Fibroblast of the aortic adventitia (primary cell): ENCODE measurements at regions not wholly inside any gene's neighbourhood (a gene's known extent, or its start where the extent isn't known, plus 50 kb on each side); places are given as distances from the start of the nearest gene placed in this dataset.

Experiments used
- DNase-seq: peaks from one replicate; pipeline ENCODE4 v3.0.0-alpha.2; 2010; ENCODE audit warnings: low read depth
- H3K4me3 ChIP-seq: 2 replicates; pipeline ENCODE4 v1.5.1; 2011; ENCODE audit warnings: low read depth, mild to moderate bottlenecking, control low read depth, low read length, moderate library complexity
- CTCF ChIP-seq: IDR thresholded peaks from 2 replicates; pipeline ENCODE4 v1.5.1; 2011; ENCODE audit warnings: mild to moderate bottlenecking, low read length, control low read depth, inconsistent platforms; ENCODE audit not compliant: insufficient read depth

GRCh38 chr16:35506018-35506897, 2046.8 kb downstream of the TP53TG3F start:
- TF ChIP-seq CTCF, result no peak
- no peak for DNase-seq
- H3K4me3 ChIP-seq, result no peak overlapping the region

GRCh38 chr16:35506898-35507194, 2047.4 kb downstream of the TP53TG3F start:
- no peak for DNase-seq
- TF ChIP-seq CTCF, result no peak
- no peak overlapping the region for H3K4me3 ChIP-seq

GRCh38 chr16:35510701-35511100, 2051.3 kb downstream of the TP53TG3F start:
- TF ChIP-seq CTCF, result no peak
- DNase-seq, result no peak
- no peak overlapping the region for H3K4me3 ChIP-seq

GRCh38 chr16:35516551-35516950, 2057.1 kb downstream of the TP53TG3F start:
- no peak for TF ChIP-seq CTCF
- H3K4me3 ChIP-seq, result no peak overlapping the region
- DNase-seq, result no peak

GRCh38 chr16:35516971-35517370, 2057.6 kb downstream of the TP53TG3F start:
- no peak for TF ChIP-seq CTCF
- DNase-seq, result no peak
- no peak overlapping the region for H3K4me3 ChIP-seq

- DNase-seq, result no peak
- TF ChIP-seq CTCF, result no peak
- no peak overlapping the region for H3K4me3 ChIP-seq
Observed at GRCh38 chr16:35523991-35524390, 2064.6 kb downstream of the TP53TG3F start.

- no peak for DNase-seq
- no peak for TF ChIP-seq CTCF
- no peak overlapping the region for H3K4me3 ChIP-seq
Observed at GRCh38 chr16:35525979-35526590, 2066.7 kb downstream of the TP53TG3F start.
